GM12872 (cell line): ENCODE measurements at regions not wholly inside any gene's neighbourhood (a gene's known extent, or its start where the extent isn't known, plus 50 kb on each side); places are given as distances from the start of the nearest gene placed in this dataset.

ENCODE experiments used
- CTCF ChIP-seq: IDR thresholded peaks from 3 replicates; pipeline ENCODE4 v1.5.1; 2011; ENCODE audit warnings: low read depth, mild to moderate bottlenecking, low read length, moderate library complexity; ENCODE audit not compliant: insufficient read depth

- TF ChIP-seq CTCF: no peak
These were observed 155.5 kb downstream of the SNX10 start for GRCh38 chr7:26447116-26447515.

GRCh38 chr7:26449175-26450165 is 157.8 kb downstream of the SNX10 start:
- TF ChIP-seq CTCF: no peak

- no peak for TF ChIP-seq CTCF
These were observed 160.3 kb downstream of the SNX10 start for GRCh38 chr7:26451997-26452396.

- TF ChIP-seq CTCF: no peak
These were observed 162.5 kb downstream of the SNX10 start for GRCh38 chr7:26454180-26454579.

GRCh38 chr7:26457696-26458327 is 166.2 kb downstream of the SNX10 start:
- no peak for TF ChIP-seq CTCF

GRCh38 chr7:26458466-26459145 is 166.9 kb downstream of the SNX10 start:
- no peak for TF ChIP-seq CTCF
